GM04503 (cell line): ENCODE measurements at regions not wholly inside any gene's neighbourhood (a gene's known extent, or its start where the extent isn't known, plus 50 kb on each side); places are given as distances from the start of the nearest gene placed in this dataset.

ENCODE experiments used
- DNase-seq: peaks from one replicate; pipeline ENCODE4 v3.0.0-alpha.2; 2012; ENCODE audit warnings: low read depth

DNA sequence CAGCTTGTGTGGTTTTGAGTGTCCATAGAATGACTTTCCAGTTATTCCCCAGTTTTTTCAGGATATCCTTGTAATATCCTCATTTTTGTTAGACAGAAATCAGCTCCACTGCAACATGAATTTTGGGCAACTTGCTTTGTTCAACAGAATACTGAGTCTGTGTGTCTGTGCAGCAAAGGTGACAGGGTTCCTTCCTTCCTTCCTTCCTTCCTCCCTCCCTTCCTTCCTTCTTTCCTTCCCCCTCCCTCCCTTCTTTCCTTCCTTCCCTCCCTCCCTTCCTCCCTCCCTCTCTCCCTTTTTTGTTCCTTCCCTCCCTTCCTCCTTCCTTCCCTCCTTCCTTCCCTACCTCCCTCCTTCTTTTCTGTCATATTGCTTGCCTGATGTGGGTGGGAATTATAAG, 496.5 kb downstream of the EPM2A start:
- no peak for DNase-seq

DNA sequence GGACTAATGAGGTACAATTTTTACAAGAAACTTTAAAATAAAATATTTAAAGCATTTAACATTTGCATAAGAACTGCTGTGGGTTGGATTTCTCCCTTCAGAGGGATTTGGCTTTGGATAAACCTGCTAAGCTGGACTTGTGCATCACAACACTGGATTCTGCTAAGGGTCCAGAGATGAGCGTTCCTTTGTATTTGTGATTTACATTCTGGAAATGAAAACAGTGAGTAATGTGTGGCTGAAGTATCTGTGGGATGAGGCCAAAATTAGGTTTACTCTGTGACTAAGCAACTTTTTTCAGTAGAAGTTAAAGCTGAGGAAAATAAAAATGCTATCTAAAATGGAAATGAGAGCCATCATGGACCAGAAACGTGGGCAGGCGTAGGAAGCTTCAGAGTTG, 494.3 kb downstream of the EPM2A start:
- peak; percentile 21 for DNase-seq

DNA sequence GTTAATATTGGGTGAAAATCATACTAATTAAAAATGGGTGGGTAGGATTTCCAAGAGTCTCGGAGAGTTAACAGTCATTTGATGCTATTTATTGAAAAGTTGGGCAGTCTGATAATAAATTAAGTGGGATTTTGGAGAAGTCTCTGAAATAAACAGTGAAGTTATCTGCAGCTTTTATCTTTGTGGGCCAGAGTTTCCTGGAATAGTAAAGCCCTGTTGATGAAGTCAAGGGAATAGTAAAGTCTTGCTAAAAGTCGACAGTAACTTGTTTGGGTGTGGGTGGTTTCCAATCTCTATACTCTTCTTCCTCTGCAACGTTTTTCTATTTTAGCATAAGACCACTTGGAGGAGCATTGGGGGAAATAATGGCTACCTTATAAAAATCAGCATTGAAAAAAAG, 493.6 kb downstream of the EPM2A start:
- DNase-seq, result no peak

DNA sequence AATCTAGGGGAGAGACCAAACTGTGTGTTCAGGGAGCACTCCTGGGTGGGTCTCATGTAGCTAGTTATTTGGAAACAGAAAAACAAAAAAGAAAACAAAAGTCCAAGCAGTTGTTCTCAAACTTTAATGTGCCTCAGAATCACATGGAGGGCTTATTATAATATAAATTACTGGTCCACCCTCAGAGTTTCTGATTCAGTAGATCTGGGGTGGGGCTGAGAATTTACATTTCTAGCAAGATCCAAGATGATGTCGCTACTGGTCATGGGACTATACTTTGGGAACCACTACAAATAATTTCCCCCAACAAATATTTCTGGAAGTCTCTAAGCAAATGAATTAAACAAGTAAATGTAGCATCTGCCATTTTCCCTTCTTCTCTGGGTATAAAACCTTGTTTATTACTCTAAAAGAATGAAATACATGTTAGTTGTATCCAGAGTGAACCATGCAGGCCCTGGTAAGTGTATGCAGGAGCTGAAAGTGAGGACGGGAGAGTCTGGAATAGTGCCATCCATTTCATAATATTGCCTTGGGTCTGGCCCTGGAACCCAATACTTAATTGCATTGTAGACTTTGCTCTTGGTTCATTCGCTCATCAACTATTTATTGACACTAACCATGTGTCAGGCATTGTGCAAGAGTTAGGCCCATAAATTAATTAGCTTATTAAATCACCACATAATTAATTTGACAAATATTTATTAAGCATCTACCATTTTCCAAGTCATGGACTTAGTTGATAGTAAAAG, 490.8 kb downstream of the EPM2A start:
- no peak for DNase-seq

DNA sequence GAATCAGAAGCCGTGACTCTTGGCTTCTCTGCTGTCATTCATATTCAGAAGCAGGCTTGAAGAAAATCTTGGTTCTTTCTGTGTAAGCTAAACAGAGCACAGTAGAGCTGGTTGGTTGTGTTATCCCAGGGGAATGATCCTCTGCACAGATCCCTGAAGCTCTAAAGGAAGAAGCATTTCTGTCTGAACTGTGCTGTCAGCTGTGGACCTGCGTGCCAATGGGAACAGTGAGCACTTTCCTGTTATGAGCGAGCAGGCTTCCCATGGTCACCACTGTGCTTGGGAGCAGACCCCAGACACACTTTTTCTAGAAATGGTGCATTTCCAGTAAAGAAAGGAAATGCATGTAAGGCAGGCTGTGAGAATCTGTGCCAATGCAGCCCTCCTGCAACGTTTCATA, 490.2 kb downstream of the EPM2A start:
- no peak for DNase-seq

DNA sequence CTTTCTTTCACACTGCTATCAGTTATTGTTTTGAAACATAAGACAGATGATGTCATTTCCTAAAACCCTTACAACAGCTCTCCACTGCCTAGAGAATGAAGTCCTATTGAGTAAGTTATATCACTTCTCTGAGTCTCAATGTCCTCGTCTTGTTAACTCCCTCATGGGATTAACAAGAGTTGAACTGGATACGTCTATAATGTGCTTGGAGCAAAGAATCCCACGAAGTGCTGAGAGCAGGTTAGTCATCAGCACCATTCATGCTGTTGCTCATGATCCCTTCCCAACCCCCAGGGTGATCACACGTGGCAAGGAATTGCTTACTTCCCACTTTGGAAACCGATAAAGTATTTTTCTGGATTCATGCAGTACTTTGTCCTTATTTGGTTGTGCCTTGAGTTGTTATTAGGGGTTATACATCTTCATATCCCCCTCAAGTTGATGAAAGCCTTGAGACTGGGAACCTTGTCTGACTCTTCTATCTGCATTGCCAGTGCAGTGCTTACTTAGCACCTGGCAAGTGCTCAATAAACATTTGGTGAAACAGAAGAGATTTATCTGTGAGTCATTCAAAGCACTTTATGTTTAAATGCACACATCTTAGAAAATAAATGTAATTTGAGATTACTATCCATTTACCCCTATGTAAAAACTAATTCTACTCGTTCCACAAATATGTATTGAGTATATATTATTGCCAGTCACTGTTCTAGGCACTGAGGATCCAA, 487.5 kb downstream of the EPM2A start:
- peak; percentile 49 for DNase-seq

DNA sequence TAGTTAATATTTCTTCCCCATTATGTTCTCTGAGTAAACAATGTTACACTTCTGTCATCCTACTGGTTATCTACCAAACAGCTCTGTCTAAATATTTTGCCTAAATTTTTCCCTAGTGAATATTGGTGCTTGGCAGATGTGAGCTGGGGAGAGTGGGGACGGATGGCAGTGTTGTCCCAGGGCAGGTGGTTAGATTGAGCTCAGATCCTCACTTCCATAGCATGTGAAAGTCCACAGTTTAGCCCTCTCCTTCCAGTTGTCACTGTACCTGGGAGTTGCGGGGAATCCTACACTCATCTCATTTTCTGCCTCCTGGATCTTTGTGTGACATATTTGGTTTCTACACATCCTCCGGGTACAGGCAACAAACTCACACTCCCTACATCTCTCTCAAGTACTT, 484.9 kb downstream of the EPM2A start:
- no peak for DNase-seq

DNA sequence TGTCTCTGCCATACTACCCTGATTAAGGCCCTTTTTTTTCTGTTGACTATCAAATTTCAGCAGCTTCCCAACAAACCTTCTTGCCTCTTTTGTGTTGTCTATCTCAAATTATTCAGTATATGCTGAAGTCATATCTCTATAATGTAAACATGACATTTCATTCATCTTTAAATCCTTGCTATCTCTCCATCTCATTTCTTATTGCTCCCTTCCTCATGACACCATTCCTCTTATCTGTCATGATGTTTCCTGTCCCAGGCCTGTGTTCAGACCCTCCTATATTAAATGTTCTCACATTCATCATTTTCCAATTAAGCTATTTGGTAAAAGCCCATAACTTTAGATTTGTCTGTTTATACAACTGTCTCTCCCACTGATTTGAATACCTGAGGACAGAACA, 482.6 kb downstream of the EPM2A start:
- DNase-seq, result no peak

DNA sequence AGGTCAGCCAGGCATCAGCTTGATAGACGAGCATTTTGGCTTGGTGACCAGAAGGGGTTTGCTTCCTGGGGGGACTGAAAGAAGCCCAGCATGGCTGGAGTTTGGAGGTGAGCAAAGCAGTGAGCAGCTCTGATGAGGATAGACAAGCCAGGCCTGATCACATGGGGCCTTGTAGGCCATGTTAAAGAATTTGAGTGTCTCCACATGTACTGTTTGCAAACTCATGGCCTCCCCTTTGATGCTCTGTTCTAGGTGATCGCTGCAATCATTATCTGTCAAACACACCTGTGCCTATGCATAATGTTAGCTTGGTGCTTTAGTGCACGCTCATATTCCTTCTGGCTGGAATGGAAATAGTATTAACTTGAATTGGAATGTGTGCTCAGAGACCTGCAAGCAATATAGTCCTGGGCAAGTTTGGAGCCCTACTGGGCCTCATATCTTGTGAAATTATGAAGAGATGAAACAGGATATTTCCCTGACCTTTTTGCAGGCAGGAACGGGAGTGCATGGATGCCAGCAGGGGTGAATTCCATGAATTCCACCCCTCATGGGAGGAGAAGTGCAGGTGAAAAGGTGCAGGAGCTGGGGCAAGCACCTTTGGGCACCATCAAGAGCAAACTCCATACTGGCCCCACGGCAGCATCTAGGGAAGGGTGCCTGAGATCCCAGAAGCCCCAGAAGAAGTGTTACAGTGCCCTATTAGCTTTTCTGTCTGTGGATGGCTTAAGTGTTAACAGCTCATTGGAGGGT, 480.5 kb downstream of the EPM2A start:
- DNase-seq, result no peak

DNA sequence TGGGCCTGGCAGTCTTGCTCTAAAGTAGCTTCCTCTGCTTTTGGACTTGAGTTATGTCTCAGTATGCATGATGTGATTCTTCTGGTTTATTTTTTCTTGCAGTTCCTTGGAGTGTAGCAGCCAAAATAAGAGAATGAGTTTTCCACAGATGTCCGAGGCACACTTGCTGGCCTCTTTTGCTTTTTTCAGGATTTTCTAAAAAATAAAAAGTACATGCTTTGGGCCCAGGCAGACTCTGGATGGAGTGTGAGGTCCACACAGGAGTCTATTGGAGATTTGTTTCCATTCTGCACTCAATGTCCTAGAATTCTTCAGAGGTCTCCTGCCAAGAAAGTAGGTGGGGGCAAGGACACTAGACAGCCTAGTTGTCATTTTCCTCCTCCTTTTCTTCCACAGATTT, 477.6 kb downstream of the EPM2A start:
- no peak for DNase-seq

DNA sequence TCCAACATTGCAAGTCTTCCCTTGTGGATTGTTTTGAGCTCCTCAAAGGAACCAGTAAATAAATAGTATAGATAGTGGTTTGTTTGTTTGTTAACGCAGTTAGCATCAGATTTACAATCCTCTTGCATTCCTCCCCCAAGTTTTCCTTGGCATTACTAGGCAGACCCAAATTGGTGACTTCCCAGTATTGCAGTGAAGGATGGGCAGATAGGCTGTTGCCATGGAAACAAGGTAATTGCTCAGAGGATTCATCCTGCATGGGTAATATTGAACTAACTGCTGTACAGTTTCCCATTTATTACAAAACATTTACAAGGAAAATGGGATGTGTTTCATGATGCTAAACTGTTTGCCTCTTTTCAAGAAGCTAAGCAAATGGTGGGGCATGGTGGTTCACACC, 477.2 kb downstream of the EPM2A start:
- DNase-seq, result no peak

DNA sequence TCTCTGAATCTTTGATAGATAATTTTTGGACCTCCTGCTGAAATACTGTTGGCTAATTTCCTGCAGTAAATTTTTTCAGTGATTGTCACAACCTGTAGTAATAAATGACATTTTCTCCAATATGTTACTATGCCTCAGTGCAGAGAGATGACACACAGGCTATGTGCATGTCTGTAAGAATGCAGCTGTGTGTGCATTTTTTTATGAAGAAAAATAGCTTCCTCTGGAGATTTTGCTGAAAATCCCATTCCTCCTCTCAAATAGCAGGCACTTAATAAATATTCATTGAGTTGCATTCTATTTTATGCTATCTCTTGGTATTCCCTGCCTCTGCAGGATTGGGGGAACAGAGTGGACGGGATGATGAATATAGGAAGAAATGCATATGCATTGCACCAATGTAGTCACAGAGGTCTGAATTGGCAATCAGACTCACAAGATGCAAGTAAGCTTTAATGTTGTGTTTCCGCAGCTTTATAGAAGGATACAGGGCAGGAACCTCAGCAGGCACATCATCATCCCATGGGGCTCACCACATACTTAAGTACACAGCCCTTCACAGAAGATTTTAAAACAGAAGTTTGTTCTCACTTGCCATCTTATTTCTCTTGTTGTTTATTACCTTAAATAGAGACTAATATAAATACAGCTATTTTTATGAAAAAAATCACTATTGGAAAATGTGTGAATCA, 474.7 kb downstream of the EPM2A start:
- DNase-seq, result no peak

DNA sequence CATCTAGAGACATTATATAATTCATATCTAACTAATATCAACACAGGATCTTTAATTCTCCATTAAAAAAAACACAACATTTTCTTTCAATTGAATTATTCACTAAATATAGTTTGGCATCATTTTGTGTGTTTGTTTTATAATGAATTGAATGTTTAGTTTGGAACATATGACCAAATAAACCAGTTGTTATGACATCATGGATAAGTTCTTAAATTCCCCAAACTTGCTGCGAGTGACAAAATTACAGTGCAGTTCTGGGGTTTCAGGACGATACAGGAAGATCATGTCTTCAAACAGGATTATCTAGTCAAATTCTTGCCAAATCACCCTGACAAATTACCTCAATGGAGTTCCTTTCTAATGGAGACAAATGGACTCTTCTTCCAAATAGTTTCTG, 473.6 kb downstream of the EPM2A start:
- no peak for DNase-seq

DNA sequence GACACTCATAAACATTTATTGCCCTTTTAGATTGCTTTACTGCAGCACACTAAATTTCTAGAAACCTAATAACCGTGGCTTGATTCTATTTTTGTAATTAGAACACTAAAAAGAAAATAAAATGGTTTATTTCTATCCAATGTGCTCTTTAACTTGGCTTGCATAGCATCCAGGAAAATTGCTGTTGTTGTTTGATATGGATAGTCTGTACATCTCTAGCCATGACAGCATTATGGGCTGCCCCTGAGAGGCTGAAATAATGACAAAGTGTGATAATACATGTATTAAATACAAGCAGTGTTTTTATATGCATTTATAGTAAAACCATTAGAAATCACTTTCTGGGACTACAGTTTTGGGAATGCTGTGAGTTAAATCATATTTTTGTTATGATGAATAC, 472.5 kb downstream of the EPM2A start:
- no peak for DNase-seq

DNA sequence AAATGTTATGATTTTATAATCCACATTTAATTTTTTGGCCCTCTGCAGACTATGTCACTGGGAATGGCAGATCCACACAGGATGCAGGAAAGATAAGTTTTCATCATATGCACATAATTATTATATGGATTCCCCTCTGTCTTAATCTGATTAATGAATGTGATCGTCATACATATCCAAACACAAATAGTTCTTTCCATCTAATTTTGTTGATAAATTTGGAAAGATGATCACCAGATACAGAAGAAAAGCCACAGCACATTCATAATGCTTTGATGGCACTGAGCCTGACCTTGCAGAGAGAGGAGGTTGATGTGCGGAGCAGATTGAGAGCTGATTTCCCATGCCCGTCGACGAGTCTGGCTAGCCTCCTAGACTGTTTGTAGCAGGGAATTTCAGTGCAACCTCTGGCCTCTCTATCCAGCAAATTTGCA, 471.5 kb downstream of the EPM2A start:
- no peak for DNase-seq

DNA sequence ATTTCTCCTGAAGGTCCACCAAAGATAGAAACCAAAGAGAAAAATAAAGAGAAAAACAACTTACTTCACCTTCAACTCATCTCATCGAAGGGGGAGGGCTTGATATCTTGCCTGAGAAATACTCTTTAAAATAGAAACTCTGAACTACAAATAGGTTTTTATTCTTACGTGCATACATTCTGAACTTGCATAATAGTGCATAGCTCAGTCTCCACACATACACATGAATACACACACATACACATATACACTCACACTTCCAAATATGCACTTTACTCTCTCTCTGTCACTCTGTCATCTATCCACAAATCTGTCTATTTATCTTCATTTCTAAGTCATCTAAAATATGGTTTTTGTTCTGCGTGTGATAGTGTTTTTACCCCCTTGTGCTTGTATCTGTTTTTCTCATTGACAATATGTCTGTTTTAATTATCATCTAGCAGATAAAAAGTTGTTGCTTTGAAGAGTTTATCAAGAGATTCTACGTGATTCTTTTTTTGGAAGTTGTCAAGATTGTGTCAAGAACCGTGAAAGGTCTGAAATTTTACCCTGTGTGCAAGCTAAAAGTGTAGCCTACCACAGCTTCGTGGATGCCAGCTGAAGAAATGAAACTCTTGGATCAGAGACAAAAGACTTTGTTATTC, 468.8 kb downstream of the EPM2A start:
- no peak for DNase-seq

DNA sequence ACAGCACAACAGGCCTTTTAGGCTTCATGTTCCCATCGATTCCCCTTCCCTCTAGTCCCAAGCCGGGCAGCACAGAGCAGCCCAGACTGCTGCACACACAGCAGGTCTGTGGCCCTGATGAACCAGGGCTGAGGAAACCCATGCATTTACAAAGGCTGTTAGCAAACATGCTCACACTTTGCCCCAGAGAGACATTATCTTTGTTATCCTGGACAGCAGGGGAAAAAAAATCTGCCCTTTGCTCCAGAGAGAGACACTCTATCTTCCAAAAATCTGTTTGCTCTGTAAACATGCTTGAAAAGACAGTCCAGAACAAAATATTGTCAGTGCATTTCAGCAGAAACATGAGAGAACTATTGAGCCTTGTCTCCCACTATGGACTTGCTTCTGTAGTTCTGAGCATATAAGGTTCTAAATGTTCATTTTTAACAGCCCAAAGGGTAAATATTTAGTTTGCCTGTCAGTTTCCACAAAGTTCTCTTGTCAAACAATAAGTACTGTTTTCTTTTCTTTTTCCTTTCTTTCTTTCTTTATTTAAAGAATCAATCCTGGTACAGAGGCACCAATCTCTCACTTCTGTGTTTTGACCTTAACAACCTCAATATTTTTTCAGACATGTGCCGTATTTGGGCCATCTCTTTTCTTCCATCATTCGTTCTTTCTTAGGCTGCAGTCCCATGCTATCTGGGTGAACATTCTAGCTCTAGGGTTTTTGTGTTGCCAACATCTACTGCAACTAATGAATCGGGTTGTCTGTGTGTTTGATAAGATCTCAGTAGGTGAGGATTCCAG, 468.0 kb downstream of the EPM2A start:
- no peak for DNase-seq

DNA sequence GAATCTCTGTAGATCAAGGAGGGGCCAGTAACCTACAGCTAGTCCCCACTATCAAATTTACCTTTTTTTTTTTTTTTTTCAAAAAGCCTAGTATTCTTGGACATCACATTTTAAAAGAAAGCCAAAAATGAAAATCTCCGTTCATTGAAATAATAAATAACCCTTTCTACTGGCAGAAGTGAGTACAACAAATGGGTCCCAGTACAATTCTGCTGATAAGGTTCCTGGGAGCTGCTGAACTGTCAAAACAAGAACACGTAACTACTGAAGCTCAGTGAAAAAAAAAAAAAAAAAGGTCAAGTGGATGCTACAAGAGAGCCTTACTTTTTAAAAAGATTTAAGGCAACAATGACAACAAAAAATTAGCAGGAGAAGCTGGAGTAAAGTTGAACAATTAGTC, 464.9 kb downstream of the EPM2A start:
- DNase-seq, result no peak

DNA sequence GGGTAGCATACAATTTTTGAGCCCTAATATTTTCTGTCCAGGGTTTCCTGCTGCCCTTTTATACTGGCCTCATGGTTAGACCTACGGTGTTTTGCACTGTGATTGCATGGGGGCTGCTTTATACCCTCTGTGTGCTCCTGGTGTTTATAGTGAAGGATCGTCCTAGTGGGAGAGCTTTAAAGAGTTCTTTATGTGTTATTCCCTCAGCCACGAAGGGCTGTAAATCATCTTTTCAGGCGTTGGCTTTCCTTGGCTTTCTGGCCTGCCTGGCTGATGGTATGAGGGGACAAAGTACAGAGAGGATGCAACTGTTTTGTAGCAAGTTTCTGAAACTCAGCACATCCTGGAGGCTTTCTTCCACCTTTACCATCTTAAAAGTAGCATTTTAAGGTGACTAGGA, 464.3 kb downstream of the EPM2A start:
- DNase-seq, result no peak

DNA sequence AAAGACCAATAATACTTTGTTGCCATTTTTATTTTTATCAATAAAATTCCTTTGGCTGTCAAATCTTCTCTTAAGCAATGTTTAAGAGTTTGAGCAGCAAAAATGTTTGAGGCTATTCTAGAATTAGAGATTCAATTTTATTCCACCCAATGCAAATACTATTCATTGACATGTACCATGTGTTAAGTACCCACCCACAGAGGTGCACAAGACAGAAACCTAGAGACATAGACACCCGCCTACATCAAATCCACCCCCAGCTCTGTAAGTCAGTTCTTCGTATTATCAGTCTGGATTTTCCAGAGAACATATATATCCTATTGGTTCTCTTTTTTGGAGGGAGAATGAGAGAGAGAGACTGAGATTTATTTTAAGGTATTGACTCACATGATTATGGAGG, 463.7 kb downstream of the EPM2A start:
- no peak for DNase-seq

DNA sequence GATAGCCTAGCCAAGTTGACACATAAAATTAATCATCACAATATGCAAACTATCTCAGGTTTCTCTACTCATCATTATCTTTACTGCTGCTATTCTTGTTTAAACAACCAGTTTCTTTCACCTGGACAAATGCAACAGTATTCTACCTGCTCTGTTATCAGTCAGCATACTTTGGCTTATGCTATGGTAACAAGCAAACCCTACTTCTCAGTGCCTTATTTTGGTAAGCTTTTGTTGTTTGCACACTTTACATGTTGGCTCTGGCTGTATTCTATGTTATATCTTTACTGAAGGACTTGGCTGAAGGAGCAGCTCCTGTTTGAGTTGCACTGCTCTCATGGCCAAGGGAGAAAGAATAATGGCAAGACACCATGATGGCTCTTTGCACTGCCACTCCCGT, 463.1 kb downstream of the EPM2A start:
- DNase-seq, result no peak
